Right atrium auricular region (tissue), 2 donors: ENCODE measurements at regions not wholly inside any gene's neighbourhood (a gene's known extent, or its start where the extent isn't known, plus 50 kb on each side); places are given as distances from the start of the nearest gene placed in this dataset.

Source experiments
- DNase-seq: peaks from one replicate; pipeline ENCODE4 v3.0.0-alpha.2; 2019; ENCODE audit warnings: low spot score
- H3K27ac ChIP-seq, 2 donors: fragments of 200-600 bp; sonication (generic); 1 replicate in 1 of 2; 2 replicates in 1 of 2; pipeline ENCODE4 v1.5.1; 2016 to 2019
- H3K27me3 ChIP-seq, 2 donors: fragments of 200-600 bp; sonication (generic); one replicate each; pipeline versions ENCODE4 v1.5.1 to v1.6.0; 2017 to 2019
- H3K36me3 ChIP-seq: fragments of 200-600 bp; sonication (generic); one replicate; pipeline ENCODE4 v1.5.1; 2016
- H3K4me1 ChIP-seq, 2 donors: fragments of 200-600 bp; sonication (generic); one replicate each; pipeline versions ENCODE4 v1.5.1 to v1.6.0; 2017 to 2019
- H3K4me3 ChIP-seq, 2 donors: fragments of 200-600 bp; sonication (generic); 1 replicate in 1 of 2; 2 replicates in 1 of 2; pipeline ENCODE4 v1.5.1; 2017 to 2019; ENCODE audit warnings: mild to moderate bottlenecking in 1 of 2, moderate library complexity in 1 of 2
- H3K9me3 ChIP-seq, 2 donors: fragments of 200-600 bp; sonication (generic); one replicate each; pipeline ENCODE4 v1.5.1; 2019
- CTCF ChIP-seq, 2 donors: fragments of 200-600 bp; sonication (generic); IDR thresholded peaks; one replicate each; pipeline ENCODE4 v1.5.1; 2019; ENCODE audit warnings: antibody characterized with exemption in 2 of 2

- TF ChIP-seq CTCF (IDR thresholded peaks at IDR 0.05): no peak
- no peak overlapping the region for H3K27ac ChIP-seq
- no peak overlapping the region for H3K4me3 ChIP-seq
- DNase-seq: no peak
- H3K36me3 ChIP-seq: no peaks in the 10 kb centered on the region
- H3K9me3 ChIP-seq: no peaks in the 10 kb centered on the region
- no peaks in the 10 kb centered on the region for H3K27me3 ChIP-seq
- H3K4me1 ChIP-seq: no peaks in the 10 kb centered on the region
Observed at GRCh38 chr2:33763671-33764310, 164.7 kb upstream of the FAM98A start.

GRCh38 chr2:33762636-33763035 lies 163.5 kb upstream of the FAM98A start:
- Histone ChIP-seq H3K9me3 (no peaks in the 10 kb centered on the region), H3K4me3 (no peak overlapping the region), H3K36me3 (no peaks in the 10 kb centered on the region), H3K4me1 (no peaks in the 10 kb centered on the region), H3K27me3 (no peaks in the 10 kb centered on the region), H3K27ac (no peak overlapping the region)
- DNase-seq: no peak
- TF ChIP-seq CTCF (IDR thresholded peaks at IDR 0.05): no peak

- Histone ChIP-seq H3K9me3 (peaks cover 0 to 10% of the 10 kb centered on the region in 2 donors), H3K27me3 (no peaks in the 10 kb centered on the region), H3K4me1 (no peaks in the 10 kb centered on the region), H3K27ac (no peak overlapping the region), H3K4me3 (no peak overlapping the region), H3K36me3 (no peaks in the 10 kb centered on the region)
- no peak for TF ChIP-seq CTCF (IDR thresholded peaks at IDR 0.05)
- no peak for DNase-seq
Observed at GRCh38 chr2:33746208-33746800, 147.2 kb upstream of the FAM98A start.

GRCh38 chr2:33735096-33735495 lies 136.0 kb upstream of the FAM98A start:
- no peak overlapping the region for H3K27ac ChIP-seq
- no peaks in the 10 kb centered on the region for H3K36me3 ChIP-seq
- DNase-seq: no peak
- no peak for TF ChIP-seq CTCF (IDR thresholded peaks at IDR 0.05)
- no peak overlapping the region for H3K4me3 ChIP-seq
- no peaks in the 10 kb centered on the region for H3K27me3 ChIP-seq
- H3K4me1 ChIP-seq: no peaks in the 10 kb centered on the region
- no peaks in the 10 kb centered on the region for H3K9me3 ChIP-seq

- DNase-seq: no peak
- Histone ChIP-seq H3K4me3 (no peak overlapping the region), H3K27me3 (no peaks in the 10 kb centered on the region), H3K36me3 (no peaks in the 10 kb centered on the region), H3K27ac (no peak overlapping the region), H3K4me1 (no peaks in the 10 kb centered on the region), H3K9me3 (no peaks in the 10 kb centered on the region)
- no peak for TF ChIP-seq CTCF (IDR thresholded peaks at IDR 0.05)
Observed at GRCh38 chr2:33730804-33731203, 131.7 kb upstream of the FAM98A start.

GRCh38 chr2:33730193-33730592 lies 131.1 kb upstream of the FAM98A start:
- Histone ChIP-seq H3K27me3 (no peaks in the 10 kb centered on the region), H3K4me1 (no peaks in the 10 kb centered on the region), H3K4me3 (no peak overlapping the region), H3K36me3 (no peaks in the 10 kb centered on the region), H3K9me3 (no peaks in the 10 kb centered on the region), H3K27ac (no peak overlapping the region)
- TF ChIP-seq CTCF (IDR thresholded peaks at IDR 0.05): no peak
- DNase-seq: no peak
